HCT116 (cell line): ENCODE measurements at regions not wholly inside any gene's neighbourhood (a gene's known extent, or its start where the extent isn't known, plus 50 kb on each side); places are given as distances from the start of the nearest gene placed in this dataset.

Experiments
- ATAC-seq: fragments of 200-7000 bp; cut with Tn5 transposase; 2 replicates; pipeline ENCODE4 v1.9.1; 2020; ENCODE audit warnings: mild to moderate bottlenecking, moderate library complexity
- BruUV-seq: library from RNA; stranded (reverse); fragments of 400-500 nt; replicated peaks from 2 replicates; lab custom pipeline; 2021; lab: Mats Ljungman, UMichigan
- CTCF ChIA-PET: fragments of 300-600 bp; sonication (Branson Sonifier 250); formaldehyde crosslinking; loops from one replicate; lab custom pipeline; 2021; ENCODE audit warnings: antibody characterized with exemption; lab: Charles Lee
- POLR2A ChIA-PET: fragments of 300-600, 350-600 bp; sonication (Branson Sonifier 250); formaldehyde crosslinking; loops from one replicate; lab custom pipeline; 2021; ENCODE audit warnings: antibody characterized with exemption; lab: Charles Lee
- RAD21 ChIA-PET, 2 experiments: fragments of 300-600 bp; sonication (Branson Sonifier 250); formaldehyde crosslinking; loops; one replicate each; lab custom pipeline; 2023; ENCODE audit warnings: low total read pairs in 2 of 2; ENCODE audit not compliant: uncharacterized antibody in 2 of 2, unreplicated experiment in 2 of 2, low non-redundant PET in 1 of 2; lab: Charles Lee
- DNase-seq: peaks from one replicate; pipeline ENCODE4 v3.0.0-alpha.2; 2010; ENCODE audit warnings: low read depth, low spot score
- H2AFZ ChIP-seq: fragments of 200-600 bp; shearing (Covaris generic), sonication (generic); 2 replicates; pipeline ENCODE4 v1.6.1; 2017; ENCODE audit warnings: low read depth, mixed run types, mixed read lengths, antibody characterized with exemption, low read length; ENCODE audit not compliant: poor library complexity, severe bottlenecking
- H3K27ac ChIP-seq: 2 replicates; pipeline ENCODE4 v1.5.1; 2012; ENCODE audit warnings: low read depth, low read length
- H3K27me3 ChIP-seq: fragments of 200-600 bp; sonication (generic); 2 replicates; pipeline ENCODE4 v1.6.1; 2016; ENCODE audit warnings: mixed run types, low read length, mixed read lengths; ENCODE audit not compliant: insufficient read depth
- H3K36me3 ChIP-seq, 2 experiments: fragments of 200-500 bp in 1 of 2; fragments of 200-600 bp in 1 of 2; sonication (Bioruptor generic) in 1 of 2; sonication (generic) in 1 of 2; 2 replicates each; pipeline versions ENCODE4 v1.5.1 to v1.6.1; 2014 to 2016; ENCODE audit warnings: low read length in 2 of 2, inconsistent platforms in 1 of 2, mixed read lengths in 1 of 2, mixed run types in 1 of 2; ENCODE audit not compliant: insufficient read depth in 2 of 2, control insufficient read depth in 1 of 2
- H3K4me1 ChIP-seq, 2 experiments: fragments of 200-600 bp in 1 of 2; sonication (generic) in 1 of 2; 2 replicates each; pipeline versions ENCODE4 v1.5.1 to v1.6.1; 2012 to 2017; ENCODE audit warnings: low read length in 2 of 2, inconsistent platforms in 1 of 2, mild to moderate bottlenecking in 1 of 2, mixed read lengths in 1 of 2, mixed run types in 1 of 2, moderate library complexity in 1 of 2; ENCODE audit not compliant: insufficient read depth in 2 of 2, control insufficient read depth in 1 of 2
- H3K4me2 ChIP-seq: fragments of 200-600 bp; sonication (generic); 2 replicates; pipeline ENCODE4 v1.6.1; 2017; ENCODE audit warnings: mixed run types, low read length, mixed read lengths
- H3K4me3 ChIP-seq, 2 experiments: fragments of 200-600 bp in 1 of 2; sonication (generic) in 1 of 2; replicated peaks in 1 of 2; 2 replicates each; pipeline ENCODE4 v1.5.1; 2011 to 2016; ENCODE audit warnings: low read length in 2 of 2, control low read depth in 1 of 2, low read depth in 1 of 2, mild to moderate bottlenecking in 1 of 2, mixed read lengths in 1 of 2, mixed run types in 1 of 2
- H3K79me2 ChIP-seq: fragments of 200-600 bp; sonication (generic); 2 replicates; pipeline ENCODE4 v1.6.1; 2017; ENCODE audit warnings: mild to moderate bottlenecking, mixed run types, low read length, moderate library complexity, mixed read lengths; ENCODE audit not compliant: insufficient read depth
- H3K9ac ChIP-seq: fragments of 200-600 bp; sonication (generic); 2 replicates; pipeline ENCODE4 v1.6.1; 2016; ENCODE audit warnings: low read length, mixed read lengths
- H3K9me2 ChIP-seq: fragments of 200-600 bp; sonication (generic), shearing (Covaris generic); 2 replicates; pipeline ENCODE4 v1.6.1; 2017; ENCODE audit warnings: mixed run types, mild to moderate bottlenecking, moderate library complexity; ENCODE audit not compliant: insufficient read depth
- H3K9me3 ChIP-seq, 2 experiments: fragments of 200-500 bp in 1 of 2; fragments of 200-600 bp in 1 of 2; sonication (Bioruptor generic) in 1 of 2; sonication (generic) in 1 of 2; 2 replicates each; pipeline ENCODE4 v1.6.1; 2014 to 2017; ENCODE audit warnings: low read length in 2 of 2, mixed read lengths in 2 of 2, inconsistent platforms in 1 of 2, low read depth in 1 of 2, mild to moderate bottlenecking in 1 of 2, mixed run types in 1 of 2, moderate library complexity in 1 of 2; ENCODE audit not compliant: control insufficient read depth in 1 of 2, insufficient read depth in 1 of 2
- H4K20me1 ChIP-seq: fragments of 200-600 bp; sonication (generic), shearing (Covaris generic); 2 replicates; pipeline ENCODE4 v1.6.1; 2017; ENCODE audit warnings: mixed run types, mild to moderate bottlenecking, moderate library complexity; ENCODE audit not compliant: insufficient read depth
- CTCF ChIP-seq, 3 experiments: fragments of 200-600 bp in 1 of 3; sonication (generic) in 1 of 3; IDR thresholded peaks in 2 of 3; conservative IDR thresholded peaks in 1 of 3; 2 replicates each; pipeline ENCODE4 v1.5.1; 2012 to 2017; ENCODE audit warnings: low read depth in 2 of 3, low read length in 2 of 3, antibody characterized with exemption in 1 of 3, borderline replicate concordance in 1 of 3, control low read depth in 1 of 3, mild to moderate bottlenecking in 1 of 3, mixed read lengths in 1 of 3, mixed run types in 1 of 3, moderate library complexity in 1 of 3; ENCODE audit not compliant: insufficient read depth in 1 of 3
- EGR1 ChIP-seq: IDR thresholded peaks from 2 replicates; pipeline ENCODE4 v1.6.1; 2012; ENCODE audit warnings: low read depth
- EZH2 ChIP-seq: fragments of 200-600 bp; sonication (generic); IDR thresholded peaks from 2 replicates; pipeline ENCODE4 v1.6.1; 2017; ENCODE audit warnings: antibody characterized with exemption, mixed run types
- EZH2phosphoT487 ChIP-seq: fragments of 200-600 bp; IDR thresholded peaks from 2 replicates; pipeline ENCODE4 v1.6.1; 2018; ENCODE audit warnings: antibody characterized with exemption, borderline replicate concordance
- POLR2A ChIP-seq: IDR thresholded peaks from 2 replicates; pipeline ENCODE4 v1.7.0; 2011; ENCODE audit warnings: borderline replicate concordance; ENCODE audit not compliant: insufficient read depth, insufficient read length; ENCODE audit errors: extremely low read depth
- POLR2AphosphoS5 ChIP-seq: IDR thresholded peaks from 2 replicates; pipeline ENCODE4 v1.6.1; 2011; ENCODE audit warnings: mild to moderate bottlenecking, low read depth, low read length, moderate library complexity
- SIN3A ChIP-seq: IDR thresholded peaks from 2 replicates; pipeline ENCODE4 v1.6.1; 2012; ENCODE audit warnings: low read depth
- SRF ChIP-seq: IDR thresholded peaks from 2 replicates; pipeline ENCODE4 v1.6.1; 2012; ENCODE audit warnings: low read depth
- TCF7L2 ChIP-seq: IDR thresholded peaks from 2 replicates; pipeline ENCODE4 v1.7.0; 2011; ENCODE audit warnings: borderline replicate concordance, inconsistent platforms; ENCODE audit not compliant: insufficient read depth, insufficient read length; ENCODE audit errors: extremely low read depth
- YY1 ChIP-seq: IDR thresholded peaks from 2 replicates; pipeline ENCODE4 v1.6.1; 2011; ENCODE audit warnings: low read length, low read depth, moderate library complexity, mild to moderate bottlenecking; ENCODE audit not compliant: insufficient replicate concordance; ENCODE audit errors: extremely low read depth
- ZFX ChIP-seq: fragments of 450-650 bp; IDR thresholded peaks from 2 replicates; pipeline ENCODE4 v1.6.1; 2017
- intact Hi-C: fragments of 100-400 bp; cut with micrococcal nuclease; formaldehyde crosslinking; loops from 2 replicates; pipeline ENCODE4 v1.10.0; 2022
- TF ChIP-seq, protein P1 (sequence below): IDR thresholded peaks from 2 replicates; pipeline ENCODE4 v1.6.1; 2011; ENCODE audit warnings: mild to moderate bottlenecking, low read length, moderate library complexity; ENCODE audit not compliant: insufficient replicate concordance; ENCODE audit errors: extremely low read depth
- TF ChIP-seq, protein P2 (sequence below): IDR thresholded peaks from 2 replicates; pipeline ENCODE4 v1.6.1; 2012
- TF ChIP-seq, protein P3 (sequence below): IDR thresholded peaks from 2 replicates; pipeline ENCODE4 v1.6.1; 2012; ENCODE audit warnings: low read depth
- TF ChIP-seq, protein P4 (sequence below): IDR thresholded peaks from 2 replicates; pipeline ENCODE4 v1.6.1; 2012

GRCh38 chr5:126186210-126186609 lies 237.0 kb upstream of the GRAMD2B start:
- Histone ChIP-seq H2AFZ (no peak overlapping the region), H3K4me3 (no peak overlapping the region), H4K20me1 (no peaks in the 10 kb centered on the region), H3K9ac (no peak overlapping the region), H3K27me3 (no peaks in the 10 kb centered on the region), H3K9me3 (no peaks in the 10 kb centered on the region), H3K36me3 (no peaks in the 10 kb centered on the region), H3K9me2 (no peaks in the 10 kb centered on the region), H3K79me2 (no peaks in the 10 kb centered on the region), H3K4me1 (no peaks in the 10 kb centered on the region), H3K4me2 (no peak overlapping the region), H3K27ac (no peak overlapping the region)
- RAD21 ChIA-PET: no interaction called here
- no peak for TF ChIP-seq YY1
- TF ChIP-seq, protein P1, sequence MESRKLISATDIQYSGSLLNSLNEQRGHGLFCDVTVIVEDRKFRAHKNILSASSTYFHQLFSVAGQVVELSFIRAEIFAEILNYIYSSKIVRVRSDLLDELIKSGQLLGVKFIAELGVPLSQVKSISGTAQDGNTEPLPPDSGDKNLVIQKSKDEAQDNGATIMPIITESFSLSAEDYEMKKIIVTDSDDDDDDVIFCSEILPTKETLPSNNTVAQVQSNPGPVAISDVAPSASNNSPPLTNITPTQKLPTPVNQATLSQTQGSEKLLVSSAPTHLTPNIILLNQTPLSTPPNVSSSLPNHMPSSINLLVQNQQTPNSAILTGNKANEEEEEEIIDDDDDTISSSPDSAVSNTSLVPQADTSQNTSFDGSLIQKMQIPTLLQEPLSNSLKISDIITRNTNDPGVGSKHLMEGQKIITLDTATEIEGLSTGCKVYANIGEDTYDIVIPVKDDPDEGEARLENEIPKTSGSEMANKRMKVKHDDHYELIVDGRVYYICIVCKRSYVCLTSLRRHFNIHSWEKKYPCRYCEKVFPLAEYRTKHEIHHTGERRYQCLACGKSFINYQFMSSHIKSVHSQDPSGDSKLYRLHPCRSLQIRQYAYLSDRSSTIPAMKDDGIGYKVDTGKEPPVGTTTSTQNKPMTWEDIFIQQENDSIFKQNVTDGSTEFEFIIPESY: no peak
- TF ChIP-seq ZFX: no peak
- TF ChIP-seq, protein P2, sequence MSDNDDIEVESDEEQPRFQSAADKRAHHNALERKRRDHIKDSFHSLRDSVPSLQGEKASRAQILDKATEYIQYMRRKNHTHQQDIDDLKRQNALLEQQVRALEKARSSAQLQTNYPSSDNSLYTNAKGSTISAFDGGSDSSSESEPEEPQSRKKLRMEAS: no peak
- TF ChIP-seq TCF7L2: no peak
- TF ChIP-seq, protein P3, sequence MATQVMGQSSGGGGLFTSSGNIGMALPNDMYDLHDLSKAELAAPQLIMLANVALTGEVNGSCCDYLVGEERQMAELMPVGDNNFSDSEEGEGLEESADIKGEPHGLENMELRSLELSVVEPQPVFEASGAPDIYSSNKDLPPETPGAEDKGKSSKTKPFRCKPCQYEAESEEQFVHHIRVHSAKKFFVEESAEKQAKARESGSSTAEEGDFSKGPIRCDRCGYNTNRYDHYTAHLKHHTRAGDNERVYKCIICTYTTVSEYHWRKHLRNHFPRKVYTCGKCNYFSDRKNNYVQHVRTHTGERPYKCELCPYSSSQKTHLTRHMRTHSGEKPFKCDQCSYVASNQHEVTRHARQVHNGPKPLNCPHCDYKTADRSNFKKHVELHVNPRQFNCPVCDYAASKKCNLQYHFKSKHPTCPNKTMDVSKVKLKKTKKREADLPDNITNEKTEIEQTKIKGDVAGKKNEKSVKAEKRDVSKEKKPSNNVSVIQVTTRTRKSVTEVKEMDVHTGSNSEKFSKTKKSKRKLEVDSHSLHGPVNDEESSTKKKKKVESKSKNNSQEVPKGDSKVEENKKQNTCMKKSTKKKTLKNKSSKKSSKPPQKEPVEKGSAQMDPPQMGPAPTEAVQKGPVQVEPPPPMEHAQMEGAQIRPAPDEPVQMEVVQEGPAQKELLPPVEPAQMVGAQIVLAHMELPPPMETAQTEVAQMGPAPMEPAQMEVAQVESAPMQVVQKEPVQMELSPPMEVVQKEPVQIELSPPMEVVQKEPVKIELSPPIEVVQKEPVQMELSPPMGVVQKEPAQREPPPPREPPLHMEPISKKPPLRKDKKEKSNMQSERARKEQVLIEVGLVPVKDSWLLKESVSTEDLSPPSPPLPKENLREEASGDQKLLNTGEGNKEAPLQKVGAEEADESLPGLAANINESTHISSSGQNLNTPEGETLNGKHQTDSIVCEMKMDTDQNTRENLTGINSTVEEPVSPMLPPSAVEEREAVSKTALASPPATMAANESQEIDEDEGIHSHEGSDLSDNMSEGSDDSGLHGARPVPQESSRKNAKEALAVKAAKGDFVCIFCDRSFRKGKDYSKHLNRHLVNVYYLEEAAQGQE: no peak
- TF ChIP-seq POLR2A: no peak
- TF ChIP-seq EZH2: no peak
- TF ChIP-seq EGR1: no peak
- no peak for TF ChIP-seq EZH2phosphoT487
- TF ChIP-seq SIN3A: no peak
- TF ChIP-seq CTCF (IDR thresholded peaks at IDR 0.05 in 2 of 3, conservative IDR thresholded peaks at IDR 0.05 in 1 of 3; ENCODE audit: borderline replicate concordance in 1 of 3, insufficient read depth in 1 of 3, low read depth in 2 of 3, low read length in 2 of 3): no peak
- no peak for TF ChIP-seq SRF
- TF ChIP-seq, protein P4, sequence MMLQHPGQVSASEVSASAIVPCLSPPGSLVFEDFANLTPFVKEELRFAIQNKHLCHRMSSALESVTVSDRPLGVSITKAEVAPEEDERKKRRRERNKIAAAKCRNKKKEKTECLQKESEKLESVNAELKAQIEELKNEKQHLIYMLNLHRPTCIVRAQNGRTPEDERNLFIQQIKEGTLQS: no peak
- no peak for TF ChIP-seq POLR2AphosphoS5
- no peak for DNase-seq
- ATAC-seq: no peak
- BruUV-seq: no TSS peak
- CTCF ChIA-PET: no interaction called here
- POLR2A ChIA-PET: no interaction called here
- intact Hi-C loops: no loop called here
